H1 (cell line): ENCODE measurements at regions not wholly inside any gene's neighbourhood (a gene's known extent, or its start where the extent isn't known, plus 50 kb on each side); places are given as distances from the start of the nearest gene placed in this dataset.
A peak's percentile ranks its signal among the peaks of the same experiment; 100 is the strongest.

ENCODE experiments used
- CTCF ChIA-PET: fragments of 300-600 bp; sonication (Branson Sonifier 250); formaldehyde crosslinking; loops from one replicate; lab custom pipeline; 2021; ENCODE audit not compliant: partially characterized antibody; lab: Charles Lee
- POLR2A ChIA-PET: fragments of 300-600 bp; sonication (Branson Sonifier 250); formaldehyde crosslinking; loops from one replicate; lab custom pipeline; 2021; ENCODE audit warnings: inconsistent platforms; ENCODE audit not compliant: partially characterized antibody; lab: Charles Lee
- DNase-seq, 2 experiments: peaks; one replicate each; pipeline versions ENCODE4 v3.0.0 to v3.0.0-alpha.2; 2010 to 2022; ENCODE audit warnings: low spot score in 2 of 2, low read depth in 1 of 2, mixed read lengths in 1 of 2
- FAIRE-seq: peaks from 2 replicates; lab custom pipeline; 2011; peaks lifted over from hg19 to GRCh38; lab: Jason Lieb, UNC
- H2AFZ ChIP-seq: 2 replicates; pipeline ENCODE4 v1.8.1; 2012; ENCODE audit warnings: low read length, inconsistent platforms
- H2AK5ac ChIP-seq: 2 replicates; pipeline ENCODE4 v1.6.1; 2013; ENCODE audit warnings: low read depth, low read length
- H2BK120ac ChIP-seq: replicated peaks from 2 replicates; pipeline ENCODE3; 2013; ENCODE audit warnings: low read depth, low read length, inconsistent platforms
- H2BK12ac ChIP-seq: 2 replicates; pipeline ENCODE4 v1.6.1; 2013; ENCODE audit warnings: low read depth, low read length
- H2BK15ac ChIP-seq: 2 replicates; pipeline ENCODE4 v1.6.1; 2013; ENCODE audit warnings: low read length
- H2BK20ac ChIP-seq: 2 replicates; pipeline ENCODE4 v1.6.1; 2013; ENCODE audit warnings: low read length
- H2BK5ac ChIP-seq: 2 replicates; pipeline ENCODE4 v1.6.1; 2013; ENCODE audit warnings: low read depth, low read length
- H3K14ac ChIP-seq: 2 replicates; pipeline ENCODE4 v1.6.1; 2013; ENCODE audit warnings: inconsistent platforms; ENCODE audit not compliant: insufficient read length
- H3K18ac ChIP-seq: 2 replicates; pipeline ENCODE4 v1.6.1; 2013; ENCODE audit warnings: low read length; ENCODE audit errors: extremely low read depth
- H3K23ac ChIP-seq: 2 replicates; pipeline ENCODE4 v1.6.1; 2013; ENCODE audit warnings: inconsistent platforms; ENCODE audit not compliant: insufficient read length
- H3K23me2 ChIP-seq: 2 replicates; pipeline ENCODE4 v1.6.1; 2013; ENCODE audit warnings: low read depth, low read length
- H3K27ac ChIP-seq: 2 replicates; pipeline ENCODE4 v1.6.1; 2011; ENCODE audit warnings: low read depth, low read length, inconsistent platforms
- H3K27me3 ChIP-seq, 4 experiments: replicated peaks in 1 of 4; 1 replicate in 1 of 4; 2 replicates in 3 of 4; pipeline versions ENCODE4 v1.6.1 to v1.8.1; 2011 to 2013; ENCODE audit warnings: low read length in 3 of 4, mild to moderate bottlenecking in 3 of 4, inconsistent platforms in 2 of 4, mixed read lengths in 2 of 4, moderate library complexity in 1 of 4; ENCODE audit not compliant: control insufficient read depth in 3 of 4, insufficient read depth in 3 of 4; ENCODE audit errors: extremely low read depth in 1 of 4
- H3K36me3 ChIP-seq, 4 experiments: 2 replicates each; pipeline versions ENCODE4 v1.6.1 to v1.8.1; 2011 to 2013; ENCODE audit warnings: mild to moderate bottlenecking in 4 of 4, low read length in 3 of 4, moderate library complexity in 2 of 4, control low read depth in 1 of 4, inconsistent platforms in 1 of 4; ENCODE audit not compliant: insufficient read depth in 4 of 4, control insufficient read depth in 2 of 4
- H3K4ac ChIP-seq: replicated peaks from 2 replicates; pipeline ENCODE3; 2013; ENCODE audit warnings: low read length, low read depth, mixed read lengths, inconsistent platforms; ENCODE audit not compliant: insufficient read length
- H3K4me1 ChIP-seq, 4 experiments: replicated peaks in 1 of 4; 1 replicate in 1 of 4; 2 replicates in 3 of 4; pipeline versions ENCODE4 v1.6.1 to v1.8.1; 2011 to 2013; ENCODE audit warnings: low read length in 3 of 4, inconsistent platforms in 2 of 4, mixed read lengths in 1 of 4; ENCODE audit not compliant: insufficient read depth in 4 of 4, control insufficient read depth in 3 of 4
- H3K4me2 ChIP-seq, 2 experiments: 2 replicates each; pipeline versions ENCODE4 v1.6.1 to v1.8.1; 2011 to 2013; ENCODE audit warnings: low read depth in 2 of 2, low read length in 2 of 2, control low read depth in 1 of 2, inconsistent platforms in 1 of 2, mild to moderate bottlenecking in 1 of 2; ENCODE audit not compliant: insufficient read depth in 1 of 2
- H3K4me3 ChIP-seq, 4 experiments: fragments of 200-600, 300-600 bp in 1 of 4; sonication (generic), shearing (Covaris generic), sonication (Bioruptor Twin) in 1 of 4; 2 replicates each; pipeline versions ENCODE4 v1.5.1 to v1.8.1; 2011 to 2016; ENCODE audit warnings: low read length in 4 of 4, low read depth in 3 of 4, control low read depth in 2 of 4, inconsistent platforms in 2 of 4, mild to moderate bottlenecking in 2 of 4, mixed read lengths in 1 of 4, moderate library complexity in 1 of 4; ENCODE audit not compliant: insufficient read depth in 2 of 4; ENCODE audit errors: extremely low read depth in 1 of 4
- H3K56ac ChIP-seq: replicated peaks from 2 replicates; pipeline ENCODE3; 2013; ENCODE audit warnings: low read depth, mild to moderate bottlenecking, mixed read lengths, low read length, inconsistent platforms; ENCODE audit not compliant: insufficient read length
- H3K79me1 ChIP-seq: 2 replicates; pipeline ENCODE4 v1.6.1; 2013; ENCODE audit warnings: low read depth, low read length, control low read depth
- H3K79me2 ChIP-seq, 2 experiments: 2 replicates each; pipeline versions ENCODE4 v1.6.1 to v1.8.1; 2012 to 2013; ENCODE audit warnings: low read length in 2 of 2, mild to moderate bottlenecking in 2 of 2, inconsistent platforms in 1 of 2; ENCODE audit not compliant: insufficient read depth in 2 of 2, control insufficient read depth in 1 of 2
- H3K9ac ChIP-seq, 4 experiments: replicated peaks in 1 of 4; 1 replicate in 1 of 4; 2 replicates in 3 of 4; pipeline versions ENCODE4 v1.6.1 to v1.8.1; 2011 to 2013; ENCODE audit warnings: low read depth in 3 of 4, low read length in 3 of 4, control low read depth in 2 of 4, mild to moderate bottlenecking in 2 of 4, moderate library complexity in 2 of 4, inconsistent platforms in 1 of 4; ENCODE audit errors: extremely low read depth in 1 of 4
- H3K9me3 ChIP-seq, 2 experiments: 2 replicates each; pipeline versions ENCODE4 v1.6.1 to v1.8.1; 2012 to 2013; ENCODE audit warnings: mild to moderate bottlenecking in 2 of 2, moderate library complexity in 2 of 2, control low read depth in 1 of 2, inconsistent platforms in 1 of 2, low read depth in 1 of 2, low read length in 1 of 2, mixed read lengths in 1 of 2; ENCODE audit not compliant: insufficient read depth in 2 of 2
- H4K20me1 ChIP-seq, 2 experiments: replicated peaks in 1 of 2; 2 replicates each; pipeline versions ENCODE3 to v1.8.1; 2011 to 2013; ENCODE audit warnings: inconsistent platforms in 2 of 2, low read length in 2 of 2, mild to moderate bottlenecking in 1 of 2; ENCODE audit not compliant: insufficient read depth in 2 of 2, control insufficient read depth in 1 of 2
- H4K5ac ChIP-seq: 2 replicates; pipeline ENCODE4 v1.6.1; 2013; ENCODE audit warnings: low read length, low read depth, mixed read lengths, inconsistent platforms; ENCODE audit not compliant: insufficient read length
- H4K8ac ChIP-seq: 2 replicates; pipeline ENCODE4 v1.8.0; 2013; ENCODE audit warnings: mild to moderate bottlenecking, moderate library complexity, low read length, inconsistent platforms; ENCODE audit not compliant: insufficient read depth; ENCODE audit errors: extremely low read depth
- H4K91ac ChIP-seq: replicated peaks from 2 replicates; pipeline ENCODE3; 2013; ENCODE audit warnings: low read length, mixed read lengths, inconsistent platforms; ENCODE audit not compliant: insufficient read length
- BACH1 ChIP-seq: IDR thresholded peaks from 2 replicates; pipeline ENCODE4 v1.6.1; 2012; ENCODE audit warnings: low read length, improper control_type of control experiment
- HDAC2 ChIP-seq, 2 experiments: fragments of 300-600 bp in 1 of 2; sonication (generic) in 1 of 2; IDR thresholded peaks; 2 replicates each; pipeline ENCODE4 v1.6.1; 2011 to 2012; ENCODE audit warnings: low read depth in 2 of 2, low read length in 2 of 2, mild to moderate bottlenecking in 2 of 2, moderate library complexity in 2 of 2, borderline replicate concordance in 1 of 2, inconsistent platforms in 1 of 2
- KDM4A ChIP-seq: IDR thresholded peaks from one replicate; pipeline ENCODE4 v1.7.1; 2012; ENCODE audit warnings: low read depth, mild to moderate bottlenecking, moderate library complexity, low read length, inconsistent platforms; ENCODE audit not compliant: severe bottlenecking
- POLR2A ChIP-seq, 2 experiments: IDR thresholded peaks; 1 replicate in 1 of 2; 2 replicates in 1 of 2; pipeline ENCODE4 v1.6.1; 2011; ENCODE audit warnings: low read depth in 2 of 2, low read length in 2 of 2, mild to moderate bottlenecking in 2 of 2; ENCODE audit errors: control extremely low read depth in 1 of 2
- POLR2AphosphoS5 ChIP-seq: IDR thresholded peaks from 2 replicates; pipeline ENCODE4 v1.6.1; 2011; ENCODE audit warnings: low read depth, low read length
- RBBP5 ChIP-seq: IDR thresholded peaks from 2 replicates; pipeline ENCODE4 v1.7.1; 2012; ENCODE audit warnings: low read depth, mild to moderate bottlenecking, inconsistent platforms, low read length, moderate library complexity, borderline replicate concordance
- RXRA ChIP-seq: IDR thresholded peaks from 2 replicates; pipeline ENCODE4 v1.6.1; 2011; ENCODE audit warnings: low read depth, mild to moderate bottlenecking, low read length, moderate library complexity; ENCODE audit not compliant: insufficient read depth
- TAF1 ChIP-seq: IDR thresholded peaks from 2 replicates; pipeline ENCODE4 v1.6.1; 2011; ENCODE audit warnings: mild to moderate bottlenecking, low read depth, low read length
- WGBS, 2 experiments: shearing (Covaris generic) in 1 of 2; methylation state at CpG; one replicate each; pipeline versions ENCODE4 v1.1.6 to v1.1.7; 2013 to 2015; ENCODE audit warnings: low lambda C conversion rate in 2 of 2, mixed read lengths in 2 of 2, inconsistent platforms in 1 of 2, low coverage in 1 of 2, missing lambda C conversion rate in 1 of 2; ENCODE audit not compliant: insufficient replicate concordance in 2 of 2, insufficient coverage in 1 of 2, insufficient read length in 1 of 2; ENCODE audit errors: extremely low coverage in 1 of 2, missing lambda C conversion rate in 1 of 2; 5-methylcytosine and 5-hydroxymethylcytosine counted together
- TF ChIP-seq, protein P1 (sequence below): IDR thresholded peaks from 2 replicates; pipeline ENCODE4 v1.6.1; 2012; ENCODE audit warnings: low read length, inconsistent platforms
- TF ChIP-seq, protein P2 (sequence below): IDR thresholded peaks from 2 replicates; pipeline ENCODE4 v1.6.1; 2012; ENCODE audit warnings: inconsistent platforms

DNA sequence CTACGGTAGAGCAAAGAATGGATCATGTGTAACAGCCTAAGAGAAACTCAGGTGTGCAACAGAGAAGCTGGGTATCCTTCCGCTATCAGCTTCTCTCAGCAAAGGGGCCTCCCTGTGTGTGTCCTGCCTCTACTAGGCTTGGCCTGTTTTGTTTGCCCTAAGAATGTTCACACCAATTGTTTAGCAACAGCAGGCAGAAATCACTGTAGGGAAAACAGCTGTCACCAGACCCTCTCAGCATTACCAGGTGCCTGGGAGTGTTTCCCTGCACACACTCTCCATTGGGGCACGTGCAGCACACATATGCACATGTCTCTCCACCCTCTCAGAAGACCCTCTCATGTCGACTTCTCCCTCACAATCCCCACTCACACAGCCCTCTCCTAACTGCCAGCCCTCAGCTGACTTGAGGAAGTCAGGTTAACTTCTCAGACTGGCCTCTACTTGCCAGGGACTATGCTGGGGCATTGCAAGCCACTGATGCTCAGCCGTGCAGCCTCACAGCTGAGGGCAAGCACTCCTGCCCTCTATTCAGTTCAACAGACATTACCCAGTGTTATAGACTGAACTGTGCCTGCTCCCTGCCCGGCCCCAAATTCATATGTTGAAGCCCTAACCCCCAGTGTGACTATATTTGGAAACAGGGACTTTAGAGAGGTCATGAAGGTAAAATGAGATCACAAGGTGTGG is 97.6 kb downstream of the TRIM29 start:
- POLR2A ChIA-PET, result interaction anchor here (1.5 to 1.9 kb wide), 2 partner anchors 16 to 26 kb away, joined by 4 to 6 read pairs; no protein-coding TSS in a partner anchor
- FAIRE-seq (no peak), DNase-seq (peak in 1 of 2 experiments; percentile 17)
- Histone ChIP-seq H3K23ac (no peak overlapping the region), H3K9ac (no peak overlapping the region), H2BK120ac (no peak overlapping the region), H4K91ac (no peak overlapping the region), H4K20me1 (no peaks in the 10 kb centered on the region), H2BK5ac (no peak overlapping the region), H3K79me1 (no peaks in the 10 kb centered on the region), H3K56ac (no peak overlapping the region), H4K8ac (no peak overlapping the region), H3K23me2 (no peaks in the 10 kb centered on the region), H3K4ac (no peak overlapping the region), H4K5ac (no peak overlapping the region), H3K27ac (no peak overlapping the region), H2BK15ac (no peak overlapping the region), H3K36me3 (no peaks in the 10 kb centered on the region), H3K79me2 (no peaks in the 10 kb centered on the region), H3K27me3 (no peaks in the 10 kb centered on the region; a peak in 2 of 7 replicates), H3K9me3 (peaks cover 6 to 8% of the 10 kb centered on the region in 2 experiments; a peak in 3 of 4 replicates), H3K4me2 (no peak overlapping the region), H2BK20ac (no peak overlapping the region), H3K14ac (no peak overlapping the region), H3K18ac (no peak overlapping the region), H2AFZ (no peak overlapping the region), H3K4me3 (no peak overlapping the region), H3K4me1 (peaks cover 0 to 4% (median 3%) of the 10 kb centered on the region in 4 experiments; a peak in 3 of 7 replicates), H2AK5ac (no peak overlapping the region), H2BK12ac (no peak overlapping the region)
- WGBS, 2 experiments, result 74% methylated on average over 6 of the region's 6 CpGs; no CpG with 5 or more reads in 1 of the 2 experiments
- CTCF ChIA-PET, result interaction anchor here (1.7 kb wide), 1 partner anchor 16 kb away, joined by 3 read pairs; no protein-coding TSS in a partner anchor
- TF ChIP-seq RBBP5 (no peak), POLR2AphosphoS5 (no peak), TAF1 (no peak), HDAC2 (IDR thresholded peaks at IDR 0.05; ENCODE audit: borderline replicate concordance in 1 of 2, low read depth in 2 of 2, low read length in 2 of 2) (no peak), RXRA (no peak), BACH1 (no peak), KDM4A (no peak), POLR2A (IDR thresholded peaks at IDR 0.05; ENCODE audit: control extremely low read depth in 1 of 2, low read depth in 2 of 2, low read length in 2 of 2) (no peak)
- TF ChIP-seq, protein P1, sequence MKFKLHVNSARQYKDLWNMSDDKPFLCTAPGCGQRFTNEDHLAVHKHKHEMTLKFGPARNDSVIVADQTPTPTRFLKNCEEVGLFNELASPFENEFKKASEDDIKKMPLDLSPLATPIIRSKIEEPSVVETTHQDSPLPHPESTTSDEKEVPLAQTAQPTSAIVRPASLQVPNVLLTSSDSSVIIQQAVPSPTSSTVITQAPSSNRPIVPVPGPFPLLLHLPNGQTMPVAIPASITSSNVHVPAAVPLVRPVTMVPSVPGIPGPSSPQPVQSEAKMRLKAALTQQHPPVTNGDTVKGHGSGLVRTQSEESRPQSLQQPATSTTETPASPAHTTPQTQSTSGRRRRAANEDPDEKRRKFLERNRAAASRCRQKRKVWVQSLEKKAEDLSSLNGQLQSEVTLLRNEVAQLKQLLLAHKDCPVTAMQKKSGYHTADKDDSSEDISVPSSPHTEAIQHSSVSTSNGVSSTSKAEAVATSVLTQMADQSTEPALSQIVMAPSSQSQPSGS, result no peak
- TF ChIP-seq, protein P2, sequence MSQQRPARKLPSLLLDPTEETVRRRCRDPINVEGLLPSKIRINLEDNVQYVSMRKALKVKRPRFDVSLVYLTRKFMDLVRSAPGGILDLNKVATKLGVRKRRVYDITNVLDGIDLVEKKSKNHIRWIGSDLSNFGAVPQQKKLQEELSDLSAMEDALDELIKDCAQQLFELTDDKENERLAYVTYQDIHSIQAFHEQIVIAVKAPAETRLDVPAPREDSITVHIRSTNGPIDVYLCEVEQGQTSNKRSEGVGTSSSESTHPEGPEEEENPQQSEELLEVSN, result no peak
